GM13976 (cell line): ENCODE measurements at regions not wholly inside any gene's neighbourhood (a gene's known extent, or its start where the extent isn't known, plus 50 kb on each side); places are given as distances from the start of the nearest gene placed in this dataset.

Source experiments
- DNase-seq: peaks from one replicate; pipeline ENCODE4 v3.0.0; 2012; ENCODE audit warnings: low spot score
- CTCF ChIP-seq: IDR thresholded peaks from 2 replicates; pipeline ENCODE4 v1.5.1; 2012; ENCODE audit warnings: borderline replicate concordance, mild to moderate bottlenecking; ENCODE audit not compliant: insufficient read depth; ENCODE audit errors: extremely low read depth, missing control alignments, control extremely low read depth
- in situ Hi-C: fragments of 300-500 bp; cut with MboI; formaldehyde crosslinking; loops from one replicate; pipeline ENCODE4 v1.12.0; 2022; ENCODE audit warnings: low sequenced_read_pairs, mixed read lengths, inconsistent platforms; ENCODE audit not compliant: unreplicated experiment

GRCh38 chr2:18993756-18994338, 364.6 kb downstream of the OSR1 start:
- in situ Hi-C loops: no loop called here
- no peak for DNase-seq
- no peak for TF ChIP-seq CTCF

- in situ Hi-C loops: no loop called here
- DNase-seq: no peak
- TF ChIP-seq CTCF: no peak
Observed at GRCh38 chr2:18991177-18992168, 366.9 kb downstream of the OSR1 start.

- TF ChIP-seq CTCF: no peak
- no peak for DNase-seq
- in situ Hi-C loops: no loop called here
Observed at GRCh38 chr2:18988631-18989232, 369.7 kb downstream of the OSR1 start.

GRCh38 chr2:18987592-18988073, 370.8 kb downstream of the OSR1 start:
- TF ChIP-seq CTCF: no peak
- in situ Hi-C loops: no loop called here
- no peak for DNase-seq

GRCh38 chr2:18987016-18987415, 371.4 kb downstream of the OSR1 start:
- no peak for DNase-seq
- in situ Hi-C loops: no loop called here
- no peak for TF ChIP-seq CTCF

GRCh38 chr2:18986046-18986445, 372.4 kb downstream of the OSR1 start:
- no peak for TF ChIP-seq CTCF
- in situ Hi-C loops: no loop called here
- DNase-seq: no peak
